Activated naive CD8-positive, alpha-beta T cell treated with anti-CD3 and anti-CD28 coated beads, Interleukin-2, amount 10 ng/mL, durations not matched to agents 7 days and 5 days (primary cell): ENCODE measurements at regions not wholly inside any gene's neighbourhood (a gene's known extent, or its start where the extent isn't known, plus 50 kb on each side); places are given as distances from the start of the nearest gene placed in this dataset.
"Not testable (repeated sequence)": the region's sequence is repeated elsewhere in the genome, so short reads cannot be mapped to it uniquely, and the experiment has no call there.

Experiments
- ATAC-seq: fragments of 150-1000 bp; cut with Tn5 transposase; one replicate; pipeline ENCODE4 v1.10.0; 2021; ENCODE audit warnings: low read depth, moderate library complexity
- POLR2A ChIA-PET: fragments of 350-600 bp; sonication (Branson Sonifier 250); formaldehyde crosslinking; loops from one replicate; lab custom pipeline; 2021; ENCODE audit warnings: antibody characterized with exemption; lab: Charles Lee
- DNase-seq: peaks from one replicate; pipeline ENCODE4 v3.0.0; 2021
- H3K27ac Mint-ChIP-seq: one replicate; pipeline ENCODE4 v1.8.0; 2022; ENCODE audit warnings: mild to moderate bottlenecking, mixed read lengths
- H3K27me3 Mint-ChIP-seq: one replicate; pipeline ENCODE4 v1.8.0; 2022; ENCODE audit warnings: mild to moderate bottlenecking, moderate library complexity, mixed read lengths
- H3K36me3 Mint-ChIP-seq: one replicate; pipeline ENCODE4 v1.8.0; 2021; ENCODE audit warnings: mild to moderate bottlenecking, mixed read lengths
- H3K4me1 Mint-ChIP-seq: one replicate; pipeline ENCODE4 v1.8.0; 2021; ENCODE audit warnings: mixed read lengths
- H3K4me3 Mint-ChIP-seq: one replicate; pipeline ENCODE4 v1.8.0; 2022; ENCODE audit warnings: mild to moderate bottlenecking, moderate library complexity, mixed read lengths
- H3K9me3 Mint-ChIP-seq: one replicate; pipeline ENCODE4 v1.8.0; 2021; ENCODE audit warnings: mixed read lengths

GRCh38 chr7:101740981-101741725 is 76.3 kb upstream of the CUX1 start:
- Mint-ChIP-seq H3K4me3 (peak overlapping the region; percentile 80), H3K36me3 (no peaks in the 10 kb centered on the region), H3K4me1 (peaks cover 40% of the 10 kb centered on the region), H3K27ac (peak overlapping the region; percentile 97), H3K27me3 (no peaks in the 10 kb centered on the region), H3K9me3 (peaks cover 2% of the 10 kb centered on the region)
- POLR2A ChIA-PET = no interaction called here
- DNase-seq = peak; percentile 49
- ATAC-seq = peak; percentile 75

- Mint-ChIP-seq H3K36me3 (no peaks in the 10 kb centered on the region), H3K27ac (peak overlapping the region; percentile 75)
- POLR2A ChIA-PET = interaction anchor here (0.6 to 1.9 kb wide), 6 partner anchors 10 to 990 kb away, joined by 3 to 7 read pairs (median 4); partner anchors contain the start of gene CUX1
Measured at GRCh38 chr7:101743241-101743994, 74.0 kb upstream of the CUX1 start.

GRCh38 chr7:101743995-101744360 is 73.4 kb upstream of the CUX1 start:
- peak overlapping the region; percentile 89 for H3K4me3 Mint-ChIP-seq
- no peak overlapping the region for H3K27ac Mint-ChIP-seq
- no peaks in the 10 kb centered on the region for H3K9me3 Mint-ChIP-seq
- H3K4me1 Mint-ChIP-seq = peaks cover 45% of the 10 kb centered on the region
- H3K27me3 Mint-ChIP-seq = no peaks in the 10 kb centered on the region
- DNase-seq = peak; percentile 32
- POLR2A ChIA-PET = interaction anchor here (0.9 to 1.9 kb wide), 5 partner anchors 9 to 334 kb away, joined by 3 to 7 read pairs (median 3); partner anchors contain the start of gene CUX1
- no peaks in the 10 kb centered on the region for H3K36me3 Mint-ChIP-seq
- no peak for ATAC-seq

More at GRCh38 chr7:101743241-101743994, 74.0 kb upstream of the CUX1 start:
- Mint-ChIP-seq H3K4me3 (peak overlapping the region; percentile 89), H3K4me1 (peaks cover 45% of the 10 kb centered on the region), H3K9me3 (no peaks in the 10 kb centered on the region), H3K27me3 (no peaks in the 10 kb centered on the region)
- peak; percentile 61 for ATAC-seq
- DNase-seq = peak; percentile 80

- POLR2A ChIA-PET = interaction anchor here (0.6 to 1.9 kb wide), 5 partner anchors 9 to 1628 kb away, joined by 3 to 7 read pairs (median 3); partner anchors contain the start of gene CUX1
- Mint-ChIP-seq H3K9me3 (no peaks in the 10 kb centered on the region), H3K27me3 (no peaks in the 10 kb centered on the region), H3K27ac (no peak overlapping the region), H3K4me1 (peaks cover 42% of the 10 kb centered on the region), H3K4me3 (no peak overlapping the region), H3K36me3 (no peaks in the 10 kb centered on the region)
- no peak for ATAC-seq
- peak; percentile 32 for DNase-seq
Measured at GRCh38 chr7:101744588-101744987, 72.8 kb upstream of the CUX1 start.

GRCh38 chr7:101746314-101746713 is 71.1 kb upstream of the CUX1 start:
- no peaks in the 10 kb centered on the region for H3K27me3 Mint-ChIP-seq
- H3K36me3 Mint-ChIP-seq = no peaks in the 10 kb centered on the region
- DNase-seq (no peak), ATAC-seq (no peak)
- peaks cover 27% of the 10 kb centered on the region for H3K4me1 Mint-ChIP-seq
- H3K9me3 Mint-ChIP-seq = no peaks in the 10 kb centered on the region
- H3K4me3 Mint-ChIP-seq = no peak overlapping the region
- POLR2A ChIA-PET = no interaction called here
- H3K27ac Mint-ChIP-seq = no peak overlapping the region

- ATAC-seq (no peak), DNase-seq (no peak)
- Mint-ChIP-seq H3K27me3 (no peaks in the 10 kb centered on the region), H3K36me3 (no peaks in the 10 kb centered on the region), H3K27ac (peak overlapping the region; percentile 25), H3K4me1 (peaks cover 21% of the 10 kb centered on the region), H3K9me3 (no peaks in the 10 kb centered on the region), H3K4me3 (no peak overlapping the region)
- POLR2A ChIA-PET = no interaction called here
Measured at GRCh38 chr7:101747053-101747878, 70.2 kb upstream of the CUX1 start.

GRCh38 chr7:101747879-101748345 is 69.5 kb upstream of the CUX1 start:
- POLR2A ChIA-PET = no interaction called here
- ATAC-seq = no peak
- Mint-ChIP-seq H3K4me1 (peaks cover 16% of the 10 kb centered on the region), H3K27me3 (no peaks in the 10 kb centered on the region), H3K36me3 (no peaks in the 10 kb centered on the region), H3K4me3 (no peak overlapping the region), H3K27ac (no peak overlapping the region), H3K9me3 (no peaks in the 10 kb centered on the region)
- DNase-seq = no peak

GRCh38 chr7:101749891-101750290 is 67.5 kb upstream of the CUX1 start:
- Mint-ChIP-seq H3K4me1 (peaks cover 22% of the 10 kb centered on the region), H3K9me3 (no peaks in the 10 kb centered on the region), H3K4me3 (no peak overlapping the region), H3K27ac (no peak overlapping the region), H3K36me3 (no peaks in the 10 kb centered on the region), H3K27me3 (no peaks in the 10 kb centered on the region)
- POLR2A ChIA-PET = no interaction called here
- DNase-seq = no peak
- ATAC-seq = no peak

GRCh38 chr7:101753316-101753715 is 64.1 kb upstream of the CUX1 start:
- Mint-ChIP-seq H3K9me3 (no peaks in the 10 kb centered on the region), H3K36me3 (no peaks in the 10 kb centered on the region), H3K27me3 (no peaks in the 10 kb centered on the region), H3K27ac (no peak overlapping the region), H3K4me3 (no peak overlapping the region), H3K4me1 (peaks cover 8% of the 10 kb centered on the region)
- no peak for ATAC-seq
- POLR2A ChIA-PET = interaction anchor here (2.2 kb wide), 1 partner anchor 10 kb away, joined by 7 read pairs; no protein-coding TSS in a partner anchor
- DNase-seq = no peak

- Mint-ChIP-seq H3K4me3 (peak overlapping the region; percentile 87), H3K4me1 (peaks cover 8% of the 10 kb centered on the region), H3K36me3 (no peaks in the 10 kb centered on the region), H3K27me3 (peaks cover 3% of the 10 kb centered on the region), H3K9me3 (no peaks in the 10 kb centered on the region), H3K27ac (peak overlapping the region; percentile 86)
- peak; percentile 64 for ATAC-seq
- DNase-seq = peak; percentile 33
- POLR2A ChIA-PET = interaction anchor here (0.7 to 2.2 kb wide), 2 partner anchors 11 to 548 kb away, joined by 4 to 7 read pairs; no protein-coding TSS in a partner anchor
Measured at GRCh38 chr7:101754424-101755159, 62.8 kb upstream of the CUX1 start.

GRCh38 chr7:101757879-101758278 is 59.5 kb upstream of the CUX1 start:
- peaks cover 3% of the 10 kb centered on the region for H3K27me3 Mint-ChIP-seq
- H3K4me1 Mint-ChIP-seq = peaks cover 8% of the 10 kb centered on the region
- no peaks in the 10 kb centered on the region for H3K36me3 Mint-ChIP-seq
- ATAC-seq = no peak
- no peak overlapping the region for H3K4me3 Mint-ChIP-seq
- no peak for DNase-seq
- POLR2A ChIA-PET = no interaction called here
- no peak overlapping the region for H3K27ac Mint-ChIP-seq
- no peaks in the 10 kb centered on the region for H3K9me3 Mint-ChIP-seq

- H3K27ac Mint-ChIP-seq, ATAC-seq, POLR2A ChIA-PET: not testable (repeated sequence)
Measured at GRCh38 chr7:101758519-101758918, 58.9 kb upstream of the CUX1 start.

More at GRCh38 chr7:101758519-101758918, 58.9 kb upstream of the CUX1 start:
- not testable (repeated sequence) for H3K36me3 Mint-ChIP-seq, H3K27me3 Mint-ChIP-seq, H3K9me3 Mint-ChIP-seq, H3K4me3 Mint-ChIP-seq, H3K4me1 Mint-ChIP-seq, DNase-seq
